WERI-Rb-1 (cell line): ENCODE measurements at regions not wholly inside any gene's neighbourhood (a gene's known extent, or its start where the extent isn't known, plus 50 kb on each side); places are given as distances from the start of the nearest gene placed in this dataset.

ENCODE experiments used
- DNase-seq: peaks from one replicate; pipeline ENCODE4 v3.0.0-alpha.2; 2020
- H3K27ac ChIP-seq: fragments of 250-450 bp; sonication (Bioruptor Pico); 2 replicates; pipeline ENCODE4 v1.5.1; 2020; ENCODE audit warnings: mild to moderate bottlenecking, moderate library complexity
- H3K27me3 ChIP-seq: fragments of 250-450 bp; sonication (Bioruptor Pico); 2 replicates; pipeline ENCODE4 v1.5.1; 2021; ENCODE audit warnings: mild to moderate bottlenecking, low read depth, moderate library complexity; ENCODE audit not compliant: insufficient read depth, severe bottlenecking
- H3K36me3 ChIP-seq: fragments of 250-450 bp; sonication (Bioruptor Pico); 2 replicates; pipeline ENCODE4 v1.5.1; 2020; ENCODE audit warnings: mild to moderate bottlenecking, moderate library complexity
- H3K4me3 ChIP-seq: 2 replicates; pipeline ENCODE4 v1.5.1; 2011; ENCODE audit warnings: low read depth, mild to moderate bottlenecking, control low read depth, low read length
- H3K9me3 ChIP-seq: fragments of 250-450 bp; sonication (Bioruptor Pico); 2 replicates; pipeline ENCODE4 v1.5.1; 2021; ENCODE audit warnings: mild to moderate bottlenecking, moderate library complexity; ENCODE audit not compliant: severe bottlenecking
- TF ChIP-seq, protein P1 (sequence below): IDR thresholded peaks from 2 replicates; pipeline ENCODE4 v1.5.1; 2011; ENCODE audit warnings: low read depth, mild to moderate bottlenecking, control low read depth, inconsistent platforms, low read length

DNA sequence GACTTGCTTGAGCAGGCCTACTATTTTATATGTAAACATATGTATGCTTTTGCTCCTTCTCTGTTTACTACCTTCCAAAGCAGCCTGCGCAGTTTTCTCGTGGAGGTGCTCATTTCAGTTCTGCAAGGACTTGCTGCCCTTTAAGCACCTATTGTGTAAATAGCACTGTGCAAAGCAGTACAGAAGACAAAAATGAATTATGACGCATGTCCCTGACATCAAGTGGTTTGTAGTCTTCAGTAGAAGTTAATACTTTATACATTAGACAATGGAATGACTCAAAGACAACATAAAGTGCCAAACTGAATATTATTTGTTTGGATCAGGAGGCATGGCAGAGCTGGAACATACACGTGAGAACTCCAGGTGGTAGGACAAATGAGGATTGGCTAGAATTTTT lies 611.7 kb downstream of the LMO4 start:
- H3K27me3 ChIP-seq = no peaks in the 10 kb centered on the region
- no peak for DNase-seq
- no peak overlapping the region for H3K4me3 ChIP-seq
- no peak overlapping the region for H3K27ac ChIP-seq
- no peaks in the 10 kb centered on the region for H3K9me3 ChIP-seq
- H3K36me3 ChIP-seq = no peaks in the 10 kb centered on the region
- TF ChIP-seq, protein P1, sequence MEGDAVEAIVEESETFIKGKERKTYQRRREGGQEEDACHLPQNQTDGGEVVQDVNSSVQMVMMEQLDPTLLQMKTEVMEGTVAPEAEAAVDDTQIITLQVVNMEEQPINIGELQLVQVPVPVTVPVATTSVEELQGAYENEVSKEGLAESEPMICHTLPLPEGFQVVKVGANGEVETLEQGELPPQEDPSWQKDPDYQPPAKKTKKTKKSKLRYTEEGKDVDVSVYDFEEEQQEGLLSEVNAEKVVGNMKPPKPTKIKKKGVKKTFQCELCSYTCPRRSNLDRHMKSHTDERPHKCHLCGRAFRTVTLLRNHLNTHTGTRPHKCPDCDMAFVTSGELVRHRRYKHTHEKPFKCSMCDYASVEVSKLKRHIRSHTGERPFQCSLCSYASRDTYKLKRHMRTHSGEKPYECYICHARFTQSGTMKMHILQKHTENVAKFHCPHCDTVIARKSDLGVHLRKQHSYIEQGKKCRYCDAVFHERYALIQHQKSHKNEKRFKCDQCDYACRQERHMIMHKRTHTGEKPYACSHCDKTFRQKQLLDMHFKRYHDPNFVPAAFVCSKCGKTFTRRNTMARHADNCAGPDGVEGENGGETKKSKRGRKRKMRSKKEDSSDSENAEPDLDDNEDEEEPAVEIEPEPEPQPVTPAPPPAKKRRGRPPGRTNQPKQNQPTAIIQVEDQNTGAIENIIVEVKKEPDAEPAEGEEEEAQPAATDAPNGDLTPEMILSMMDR = no peak

GRCh38 chr1:87941337-87941946 lies 612.8 kb downstream of the LMO4 start:
- H3K27ac ChIP-seq = no peak overlapping the region
- H3K4me3 ChIP-seq = no peak overlapping the region
- no peaks in the 10 kb centered on the region for H3K36me3 ChIP-seq
- no peaks in the 10 kb centered on the region for H3K9me3 ChIP-seq
- DNase-seq = no peak
- no peaks in the 10 kb centered on the region for H3K27me3 ChIP-seq
- TF ChIP-seq, protein P1 = no peak

GRCh38 chr1:87942165-87942564 lies 613.5 kb downstream of the LMO4 start:
- TF ChIP-seq, protein P1 = no peak
- no peak overlapping the region for H3K27ac ChIP-seq
- no peaks in the 10 kb centered on the region for H3K9me3 ChIP-seq
- H3K27me3 ChIP-seq = no peaks in the 10 kb centered on the region
- H3K36me3 ChIP-seq = no peaks in the 10 kb centered on the region
- no peak overlapping the region for H3K4me3 ChIP-seq
- no peak for DNase-seq

- H3K36me3 ChIP-seq = no peaks in the 10 kb centered on the region
- H3K4me3 ChIP-seq = no peak overlapping the region
- TF ChIP-seq, protein P1 = no peak
- peaks cover 3% of the 10 kb centered on the region for H3K9me3 ChIP-seq
- H3K27me3 ChIP-seq = no peaks in the 10 kb centered on the region
- H3K27ac ChIP-seq = peak overlapping the region; percentile 61
- DNase-seq = peak; percentile 61
Measured at GRCh38 chr1:87949711-87950110, 621.0 kb downstream of the LMO4 start.

GRCh38 chr1:87950369-87950768 lies 621.7 kb downstream of the LMO4 start:
- TF ChIP-seq, protein P1 = no peak
- H3K27me3 ChIP-seq = no peaks in the 10 kb centered on the region
- no peak for DNase-seq

DNA sequence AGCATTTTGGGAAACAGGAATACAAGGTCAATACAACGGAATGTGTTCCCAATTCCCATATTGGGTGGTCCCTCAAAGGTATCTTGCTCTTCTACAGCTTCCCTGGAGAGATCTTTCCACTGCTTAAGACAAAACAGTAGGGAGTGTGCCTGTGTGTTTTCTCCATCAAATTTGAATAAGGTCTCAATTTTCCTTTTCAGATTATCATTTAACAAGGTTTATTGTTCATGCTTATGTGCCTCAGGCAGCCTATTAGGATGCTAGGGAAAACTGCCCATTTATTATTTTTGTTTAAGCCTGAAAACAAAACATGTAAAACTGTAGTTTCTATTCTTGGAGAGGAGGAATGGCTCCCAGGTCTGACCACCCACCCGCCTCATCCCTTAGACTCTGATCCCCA lies 622.7 kb downstream of the LMO4 start:
- no peaks in the 10 kb centered on the region for H3K36me3 ChIP-seq
- H3K27ac ChIP-seq = peak overlapping the region; percentile 32; the same call in 1 of the 2 replicates
- no peak for DNase-seq
- TF ChIP-seq, protein P1 = no peak
- H3K9me3 ChIP-seq = peaks cover 3% of the 10 kb centered on the region
- no peak overlapping the region for H3K4me3 ChIP-seq
- no peaks in the 10 kb centered on the region for H3K27me3 ChIP-seq

More at GRCh38 chr1:87950369-87950768, 621.7 kb downstream of the LMO4 start:
- H3K4me3 ChIP-seq = no peak overlapping the region
- H3K9me3 ChIP-seq = peaks cover 3% of the 10 kb centered on the region
- H3K36me3 ChIP-seq = no peaks in the 10 kb centered on the region
- peak overlapping the region; percentile 29 for H3K27ac ChIP-seq
